SU-DHL-6 (cell line): ENCODE measurements at regions not wholly inside any gene's neighbourhood (a gene's known extent, or its start where the extent isn't known, plus 50 kb on each side); places are given as distances from the start of the nearest gene placed in this dataset.
"Not testable (repeated sequence)": the region's sequence is repeated elsewhere in the genome, so short reads cannot be mapped to it uniquely, and the experiment has no call there.

Source experiments
- CTCF ChIP-seq: fragments of 200-600 bp; sonication (generic); IDR thresholded peaks from one replicate; pipeline ENCODE4 v1.5.1; 2017; ENCODE audit warnings: antibody characterized with exemption, mild to moderate bottlenecking, low read length, moderate library complexity; ENCODE audit not compliant: insufficient read depth, poor library complexity, severe bottlenecking
- EZH2phosphoT487 ChIP-seq: fragments of 200-600 bp; sonication (generic), shearing (Covaris generic); conservative IDR thresholded peaks from 2 replicates; pipeline ENCODE4 v1.6.1; 2018; ENCODE audit warnings: mild to moderate bottlenecking, antibody characterized with exemption, low read length, moderate library complexity, mixed read lengths

DNA sequence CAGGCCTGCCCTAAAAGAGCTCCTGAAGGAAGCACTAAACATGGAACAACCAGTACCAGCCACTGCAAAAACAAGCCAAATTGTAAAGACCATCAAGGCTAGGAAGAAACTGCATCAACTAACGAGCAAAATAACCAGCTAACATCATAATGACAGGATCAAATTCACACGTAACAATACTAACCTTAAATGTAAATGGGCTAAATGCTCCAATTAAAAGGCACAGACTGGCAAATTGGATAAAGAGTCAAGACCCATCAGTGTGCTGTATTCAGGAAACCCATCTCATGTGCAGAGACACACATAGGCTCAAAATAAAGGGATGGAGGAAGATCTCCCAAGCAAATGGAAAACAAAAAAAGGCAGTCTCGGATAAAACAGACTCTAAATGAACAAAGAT lies 117.7 kb upstream of the ETV3 start:
- not testable (repeated sequence) for TF ChIP-seq CTCF, EZH2phosphoT487
